ENCODE measurements at regions not wholly inside any gene's neighbourhood (a gene's known extent, or its start where the extent isn't known, plus 50 kb on each side); places are given as distances from the start of the nearest gene placed in this dataset.

DNA sequence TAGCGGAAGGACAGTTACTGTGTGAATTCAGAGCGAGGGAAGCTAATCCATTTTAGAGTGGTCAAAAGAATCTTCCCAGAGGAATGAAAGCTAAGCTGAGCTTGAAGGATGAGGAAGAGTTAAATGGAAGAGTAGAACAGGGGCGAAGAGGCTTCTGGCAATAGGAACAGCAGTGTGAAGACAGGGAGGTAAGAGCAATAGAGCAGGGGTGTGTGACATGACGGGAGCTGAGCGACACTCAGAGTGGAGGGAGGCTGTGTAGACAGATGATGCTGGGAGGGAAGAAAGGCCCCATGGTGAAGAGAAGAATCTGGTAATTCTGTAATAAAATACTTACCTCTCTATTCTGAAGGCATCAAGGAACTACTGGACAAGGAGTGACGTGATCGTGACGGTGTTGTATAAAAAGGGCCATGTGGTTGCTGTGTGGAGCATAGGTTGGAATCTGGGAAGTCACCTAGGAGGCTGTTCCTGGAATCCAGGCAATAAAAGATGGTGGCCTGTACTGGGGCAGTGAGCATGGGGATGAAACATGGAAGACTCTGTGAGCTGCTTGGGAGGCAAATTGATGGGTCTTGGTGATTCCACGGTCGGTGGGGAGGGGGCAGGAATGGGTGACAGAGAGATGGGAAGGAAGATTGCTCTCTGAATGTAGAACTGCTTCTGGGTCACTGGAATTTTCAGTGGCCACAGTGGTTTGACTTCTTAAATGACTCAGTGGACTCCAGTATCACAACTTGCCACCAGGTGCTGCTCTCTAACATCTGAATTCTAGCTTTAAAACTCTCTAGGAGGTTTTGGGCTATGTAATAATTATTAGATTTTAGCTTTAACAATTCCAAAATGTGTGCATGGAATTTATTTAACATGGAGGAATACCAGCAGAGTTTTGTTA lies 164.1 kb downstream of the ATP23 start:
- Histone ChIP-seq H4K20me1 (ENCODE audit: insufficient read depth, low read length) (no peaks in the 10 kb centered on the region), H3K27ac (ENCODE audit: low read depth, low read length, poor library complexity, severe bottlenecking) (no peak overlapping the region), H3F3A (ENCODE audit: insufficient read depth, low read length) (no peaks in the 10 kb centered on the region), H3K27me3 (ENCODE audit: insufficient read depth, low read length) (no peaks in the 10 kb centered on the region), H3K79me2 (ENCODE audit: insufficient read depth, low read length) (no peaks in the 10 kb centered on the region), H3K4me2 (ENCODE audit: low read length) (no peak overlapping the region), H3K9ac (ENCODE audit: low read length) (no peak overlapping the region), H3K9me2 (ENCODE audit: low read depth, low read length) (no peaks in the 10 kb centered on the region), H3K4me1 (ENCODE audit: insufficient read depth, low read length, severe bottlenecking) (no peaks in the 10 kb centered on the region), H3K9me3 (ENCODE audit: low read length) (no peaks in the 10 kb centered on the region), H3K36me3 (ENCODE audit: insufficient read depth, low read length) (no peaks in the 10 kb centered on the region), H2AFZ (ENCODE audit: low read length) (no peak overlapping the region), H3K4me3 (ENCODE audit: low read depth, low read length, poor library complexity, severe bottlenecking) (no peak overlapping the region)
- no peak for TF ChIP-seq EZH2 (IDR thresholded peaks at IDR 0.05; ENCODE audit: borderline replicate concordance, low read length)
- TF ChIP-seq, protein P1, sequence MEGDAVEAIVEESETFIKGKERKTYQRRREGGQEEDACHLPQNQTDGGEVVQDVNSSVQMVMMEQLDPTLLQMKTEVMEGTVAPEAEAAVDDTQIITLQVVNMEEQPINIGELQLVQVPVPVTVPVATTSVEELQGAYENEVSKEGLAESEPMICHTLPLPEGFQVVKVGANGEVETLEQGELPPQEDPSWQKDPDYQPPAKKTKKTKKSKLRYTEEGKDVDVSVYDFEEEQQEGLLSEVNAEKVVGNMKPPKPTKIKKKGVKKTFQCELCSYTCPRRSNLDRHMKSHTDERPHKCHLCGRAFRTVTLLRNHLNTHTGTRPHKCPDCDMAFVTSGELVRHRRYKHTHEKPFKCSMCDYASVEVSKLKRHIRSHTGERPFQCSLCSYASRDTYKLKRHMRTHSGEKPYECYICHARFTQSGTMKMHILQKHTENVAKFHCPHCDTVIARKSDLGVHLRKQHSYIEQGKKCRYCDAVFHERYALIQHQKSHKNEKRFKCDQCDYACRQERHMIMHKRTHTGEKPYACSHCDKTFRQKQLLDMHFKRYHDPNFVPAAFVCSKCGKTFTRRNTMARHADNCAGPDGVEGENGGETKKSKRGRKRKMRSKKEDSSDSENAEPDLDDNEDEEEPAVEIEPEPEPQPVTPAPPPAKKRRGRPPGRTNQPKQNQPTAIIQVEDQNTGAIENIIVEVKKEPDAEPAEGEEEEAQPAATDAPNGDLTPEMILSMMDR (IDR thresholded peaks at IDR 0.05; ENCODE audit: low read length) = no peak

DNA sequence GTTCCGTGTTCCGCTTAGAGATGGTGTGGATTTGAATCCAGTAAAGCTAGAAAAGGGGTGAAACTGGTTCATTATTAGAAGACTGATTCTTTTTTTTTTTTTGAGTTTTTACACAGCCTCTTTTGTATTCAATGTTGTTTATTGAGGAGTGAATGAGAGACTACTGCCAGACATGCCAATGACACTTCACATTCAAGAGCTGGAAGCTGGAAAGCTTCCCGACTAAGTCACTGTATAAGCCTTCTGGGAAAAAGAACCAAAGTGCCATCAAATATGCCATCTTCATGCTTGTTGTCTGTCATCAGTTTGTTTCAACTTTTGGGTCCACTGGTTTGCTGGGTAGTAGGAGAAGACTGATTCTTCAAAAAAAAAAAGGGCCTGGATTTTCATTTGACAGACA lies 164.8 kb downstream of the ATP23 start:
- no peak for TF ChIP-seq EZH2 (IDR thresholded peaks at IDR 0.05; ENCODE audit: borderline replicate concordance, low read length)
- TF ChIP-seq, protein P1 (IDR thresholded peaks at IDR 0.05; ENCODE audit: low read length) = no peak
- no peak overlapping the region for H3K4me2 ChIP-seq (ENCODE audit: low read length)
- no peaks in the 10 kb centered on the region for H4K20me1 ChIP-seq (ENCODE audit: insufficient read depth, low read length)
- H3K4me3 ChIP-seq (ENCODE audit: low read depth, low read length, poor library complexity, severe bottlenecking) = no peak overlapping the region
- no peaks in the 10 kb centered on the region for H3K4me1 ChIP-seq (ENCODE audit: insufficient read depth, low read length, severe bottlenecking)
- no peaks in the 10 kb centered on the region for H3K79me2 ChIP-seq (ENCODE audit: insufficient read depth, low read length)
- H3K27me3 ChIP-seq (ENCODE audit: insufficient read depth, low read length) = no peaks in the 10 kb centered on the region
- H3K27ac ChIP-seq (ENCODE audit: low read depth, low read length, poor library complexity, severe bottlenecking) = no peak overlapping the region
- H3K9me3 ChIP-seq (ENCODE audit: low read length) = no peaks in the 10 kb centered on the region
- H3K9ac ChIP-seq (ENCODE audit: low read length) = no peak overlapping the region
- no peak overlapping the region for H2AFZ ChIP-seq (ENCODE audit: low read length)
- no peaks in the 10 kb centered on the region for H3K9me2 ChIP-seq (ENCODE audit: low read depth, low read length)
- no peaks in the 10 kb centered on the region for H3K36me3 ChIP-seq (ENCODE audit: insufficient read depth, low read length)
- no peaks in the 10 kb centered on the region for H3F3A ChIP-seq (ENCODE audit: insufficient read depth, low read length)

DNA sequence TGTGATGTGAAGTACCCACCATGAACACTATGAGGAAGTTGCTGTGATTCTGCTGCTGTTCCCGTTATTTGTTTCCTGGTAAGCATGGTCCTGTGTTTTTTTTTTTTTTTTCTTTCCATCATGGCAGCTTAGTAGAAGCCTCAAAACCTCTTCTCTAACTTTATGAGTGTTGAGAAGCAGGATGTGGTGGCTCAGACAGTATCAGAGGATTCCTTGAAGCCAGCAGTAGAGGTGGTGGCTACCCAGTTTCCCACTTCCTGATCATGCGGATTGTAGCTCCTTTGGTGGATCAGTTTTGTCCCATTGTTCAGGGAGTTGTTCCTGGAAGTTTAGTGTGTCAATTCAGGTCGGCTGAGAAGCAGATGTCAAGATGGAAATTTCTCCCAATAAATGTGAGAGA lies 175.8 kb downstream of the ATP23 start:
- no peak overlapping the region for H3K4me2 ChIP-seq (ENCODE audit: low read length)
- no peaks in the 10 kb centered on the region for H4K20me1 ChIP-seq (ENCODE audit: insufficient read depth, low read length)
- no peaks in the 10 kb centered on the region for H3K36me3 ChIP-seq (ENCODE audit: insufficient read depth, low read length)
- no peaks in the 10 kb centered on the region for H3K9me3 ChIP-seq (ENCODE audit: low read length)
- H3F3A ChIP-seq (ENCODE audit: insufficient read depth, low read length) = no peaks in the 10 kb centered on the region
- no peak for TF ChIP-seq EZH2 (IDR thresholded peaks at IDR 0.05; ENCODE audit: borderline replicate concordance, low read length)
- TF ChIP-seq, protein P1 (IDR thresholded peaks at IDR 0.05; ENCODE audit: low read length) = no peak
- no peaks in the 10 kb centered on the region for H3K4me1 ChIP-seq (ENCODE audit: insufficient read depth, low read length, severe bottlenecking)
- H3K9me2 ChIP-seq (ENCODE audit: low read depth, low read length) = no peaks in the 10 kb centered on the region
- H3K27ac ChIP-seq (ENCODE audit: low read depth, low read length, poor library complexity, severe bottlenecking) = no peak overlapping the region
- no peak overlapping the region for H3K9ac ChIP-seq (ENCODE audit: low read length)
- H2AFZ ChIP-seq (ENCODE audit: low read length) = no peak overlapping the region
- H3K27me3 ChIP-seq (ENCODE audit: insufficient read depth, low read length) = no peaks in the 10 kb centered on the region
- no peak overlapping the region for H3K4me3 ChIP-seq (ENCODE audit: low read depth, low read length, poor library complexity, severe bottlenecking)
- H3K79me2 ChIP-seq (ENCODE audit: insufficient read depth, low read length) = no peaks in the 10 kb centered on the region
